ENCODE measurements at regions not wholly inside any gene's neighbourhood (a gene's known extent, or its start where the extent isn't known, plus 50 kb on each side); places are given as distances from the start of the nearest gene placed in this dataset.

- Histone ChIP-seq H2BK15ac (ENCODE audit: low read depth, low read length) (no peak overlapping the region), H3K36me3 (ENCODE audit: control insufficient read depth, insufficient read depth, low read length) (no peaks in the 10 kb centered on the region), H3K4me2 (ENCODE audit: low read depth, low read length) (no peak overlapping the region), H4K8ac (ENCODE audit: low read depth in 2 of 2, low read length in 2 of 2) (no peak overlapping the region), H3K27me3 (ENCODE audit: control insufficient read depth, insufficient read depth, low read length) (no peaks in the 10 kb centered on the region), H3K23ac (ENCODE audit: low read depth, low read length) (no peak overlapping the region), H4K5ac (ENCODE audit: low read depth, low read length) (no peak overlapping the region), H2BK120ac (ENCODE audit: low read depth, low read length) (no peak overlapping the region), H3K9me1 (ENCODE audit: insufficient read depth, low read length) (no peaks in the 10 kb centered on the region), H3K18ac (ENCODE audit: low read depth, low read length) (no peak overlapping the region), H2AK9ac (replicated peaks; ENCODE audit: low read depth, low read length, poor library complexity) (no peak overlapping the region), H3K4ac (ENCODE audit: low read depth, low read length) (no peak overlapping the region), H2BK5ac (ENCODE audit: low read depth, low read length, poor library complexity, severe bottlenecking) (no peak overlapping the region), H3K4me3 (ENCODE audit: insufficient read depth, low read depth, low read length) (no peak overlapping the region), H4K20me1 (ENCODE audit: insufficient read depth, low read length) (no peaks in the 10 kb centered on the region), H3K79me1 (ENCODE audit: low read depth in 1 of 2, low read length in 2 of 2) (no peaks in the 10 kb centered on the region), H3K9me3 (ENCODE audit: control insufficient read depth, insufficient read depth, low read length) (no peaks in the 10 kb centered on the region), H2AFZ (replicated peaks; ENCODE audit: low read length, poor library complexity) (no peak overlapping the region), H3K56ac (ENCODE audit: extremely low read depth, insufficient read depth, low read length) (no peak overlapping the region), H3K4me1 (ENCODE audit: control insufficient read depth, insufficient read depth, low read length) (no peaks in the 10 kb centered on the region), H2AK5ac (ENCODE audit: low read depth, low read length) (no peak overlapping the region), H4K91ac (ENCODE audit: insufficient read depth, low read depth, low read length) (no peak overlapping the region), H2BK20ac (ENCODE audit: low read depth, low read length) (no peak overlapping the region), H3K9ac (ENCODE audit: low read depth, low read length) (no peak overlapping the region), H3K27ac (ENCODE audit: insufficient read depth, low read length) (no peak overlapping the region), H3K14ac (replicated peaks; ENCODE audit: low read depth, low read length) (no peak overlapping the region)
- ChIA-PET POLR2A (ENCODE audit: unreplicated experiment) (interaction anchor here (0.6 kb wide), 1 partner anchor 558 kb away, joined by 3 read pairs; no protein-coding TSS in a partner anchor), CTCF (no interaction called here)
- intact Hi-C loops (cut with micrococcal nuclease) (no loop called here), in situ Hi-C loops (cut with MboI; ENCODE audit: low sequenced_read_pairs) (no loop called here), dilution Hi-C loops (cut with HindIII; ENCODE audit: low sequenced_read_pairs, unreplicated experiment) (no loop called here)
- TF ChIP-seq, protein P1, sequence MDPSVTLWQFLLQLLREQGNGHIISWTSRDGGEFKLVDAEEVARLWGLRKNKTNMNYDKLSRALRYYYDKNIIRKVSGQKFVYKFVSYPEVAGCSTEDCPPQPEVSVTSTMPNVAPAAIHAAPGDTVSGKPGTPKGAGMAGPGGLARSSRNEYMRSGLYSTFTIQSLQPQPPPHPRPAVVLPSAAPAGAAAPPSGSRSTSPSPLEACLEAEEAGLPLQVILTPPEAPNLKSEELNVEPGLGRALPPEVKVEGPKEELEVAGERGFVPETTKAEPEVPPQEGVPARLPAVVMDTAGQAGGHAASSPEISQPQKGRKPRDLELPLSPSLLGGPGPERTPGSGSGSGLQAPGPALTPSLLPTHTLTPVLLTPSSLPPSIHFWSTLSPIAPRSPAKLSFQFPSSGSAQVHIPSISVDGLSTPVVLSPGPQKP (IDR thresholded peaks at IDR 0.05; ENCODE audit: borderline replicate concordance, low read depth, low read length), result no peak
- no peak for TF ChIP-seq RCOR1 (IDR thresholded peaks at IDR 0.05; ENCODE audit: insufficient replicate concordance, low read length)
- no peak for TF ChIP-seq NFE2L2 (IDR thresholded peaks at IDR 0.05; ENCODE audit: low read depth, low read length)
- no peak for TF ChIP-seq RAD21 (IDR thresholded peaks at IDR 0.05; ENCODE audit: low read length)
- no peak for TF ChIP-seq USF2 (IDR thresholded peaks at IDR 0.05; ENCODE audit: low read depth, low read length)
- no peak for TF ChIP-seq MAZ (IDR thresholded peaks at IDR 0.05; ENCODE audit: borderline replicate concordance, low read depth, low read length)
- no peak for TF ChIP-seq FOS (IDR thresholded peaks at IDR 0.05; ENCODE audit: low read depth, low read length)
- no peak for TF ChIP-seq BHLHE40 (IDR thresholded peaks at IDR 0.05; ENCODE audit: low read depth, low read length)
- no peak for TF ChIP-seq RFX5 (IDR thresholded peaks at IDR 0.05; ENCODE audit: low read depth, low read length)
- TF ChIP-seq, protein P2, sequence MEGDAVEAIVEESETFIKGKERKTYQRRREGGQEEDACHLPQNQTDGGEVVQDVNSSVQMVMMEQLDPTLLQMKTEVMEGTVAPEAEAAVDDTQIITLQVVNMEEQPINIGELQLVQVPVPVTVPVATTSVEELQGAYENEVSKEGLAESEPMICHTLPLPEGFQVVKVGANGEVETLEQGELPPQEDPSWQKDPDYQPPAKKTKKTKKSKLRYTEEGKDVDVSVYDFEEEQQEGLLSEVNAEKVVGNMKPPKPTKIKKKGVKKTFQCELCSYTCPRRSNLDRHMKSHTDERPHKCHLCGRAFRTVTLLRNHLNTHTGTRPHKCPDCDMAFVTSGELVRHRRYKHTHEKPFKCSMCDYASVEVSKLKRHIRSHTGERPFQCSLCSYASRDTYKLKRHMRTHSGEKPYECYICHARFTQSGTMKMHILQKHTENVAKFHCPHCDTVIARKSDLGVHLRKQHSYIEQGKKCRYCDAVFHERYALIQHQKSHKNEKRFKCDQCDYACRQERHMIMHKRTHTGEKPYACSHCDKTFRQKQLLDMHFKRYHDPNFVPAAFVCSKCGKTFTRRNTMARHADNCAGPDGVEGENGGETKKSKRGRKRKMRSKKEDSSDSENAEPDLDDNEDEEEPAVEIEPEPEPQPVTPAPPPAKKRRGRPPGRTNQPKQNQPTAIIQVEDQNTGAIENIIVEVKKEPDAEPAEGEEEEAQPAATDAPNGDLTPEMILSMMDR (conservative IDR thresholded peaks at IDR 0.05; ENCODE audit: low read depth, low read length), result no peak
- no peak for TF ChIP-seq MXI1 (IDR thresholded peaks at IDR 0.05; ENCODE audit: borderline replicate concordance, low read depth, low read length)
- no peak for TF ChIP-seq CHD1 (IDR thresholded peaks at IDR 0.05; ENCODE audit: low read depth, low read length)
- TF ChIP-seq CEBPB (IDR thresholded peaks at IDR 0.05; ENCODE audit: low read depth, low read length), result no peak
- no peak for TF ChIP-seq MAFK (IDR thresholded peaks at IDR 0.05; ENCODE audit: low read depth, low read length)
- no peak for TF ChIP-seq POLR2A (IDR thresholded peaks at IDR 0.05; ENCODE audit: low read depth, low read length)
- TF ChIP-seq SMC3 (IDR thresholded peaks at IDR 0.05; ENCODE audit: low read depth, low read length), result no peak
- DNase-seq (no peak), ATAC-seq (ENCODE audit: low read depth) (no peak)
- no CpG with 5 or more reads among the region's 2 CpGs for WGBS, 2 experiments (ENCODE audit: extremely low coverage in 2 of 2, insufficient read length in 1 of 2)
- BruUV-seq (replicated peaks), result no TSS peak
Measured at GRCh38 chr13:90763476-90764150, 583.9 kb upstream of the MIR17HG start.

Data from IMR-90 (cell line).